H9 (cell line): ENCODE measurements at regions not wholly inside any gene's neighbourhood (a gene's known extent, or its start where the extent isn't known, plus 50 kb on each side); places are given as distances from the start of the nearest gene placed in this dataset.

Source experiments
- DNase-seq: peaks from one replicate; pipeline ENCODE4 v3.0.0-alpha.2; 2017
- H2AFZ ChIP-seq: one replicate; pipeline ENCODE4 v1.6.1; 2013; ENCODE audit warnings: mild to moderate bottlenecking, low read length, control low read depth, moderate library complexity
- H2AK5ac ChIP-seq: 2 replicates; pipeline ENCODE4 v1.6.1; 2013; ENCODE audit warnings: low read length, control low read depth, mixed read lengths; ENCODE audit not compliant: insufficient read length
- H2BK120ac ChIP-seq: one replicate; pipeline ENCODE4 v1.6.1; 2013; ENCODE audit warnings: low read depth, mild to moderate bottlenecking, low read length, control low read depth, inconsistent platforms; ENCODE audit not compliant: poor library complexity, severe bottlenecking
- H2BK12ac ChIP-seq: 2 replicates; pipeline ENCODE4 v1.6.1; 2013; ENCODE audit warnings: low read length, control low read depth, mixed read lengths, low read depth; ENCODE audit not compliant: insufficient read length
- H2BK15ac ChIP-seq: 2 replicates; pipeline ENCODE4 v1.6.1; 2013; ENCODE audit warnings: low read depth, low read length, control low read depth
- H2BK20ac ChIP-seq: one replicate; pipeline ENCODE4 v1.6.1; 2013; ENCODE audit warnings: low read depth, mild to moderate bottlenecking, low read length, control low read depth, inconsistent platforms; ENCODE audit not compliant: poor library complexity, severe bottlenecking
- H2BK5ac ChIP-seq: 2 replicates; pipeline ENCODE4 v1.6.1; 2013; ENCODE audit warnings: low read length, control low read depth, mixed read lengths; ENCODE audit not compliant: insufficient read length
- H3K14ac ChIP-seq: 2 replicates; pipeline ENCODE4 v1.6.1; 2013; ENCODE audit warnings: low read length, control low read depth; ENCODE audit not compliant: insufficient read depth
- H3K18ac ChIP-seq: 2 replicates; pipeline ENCODE4 v1.6.1; 2013; ENCODE audit warnings: low read depth, mild to moderate bottlenecking, mixed read lengths, low read length, control low read depth; ENCODE audit not compliant: insufficient read length
- H3K23ac ChIP-seq: 2 replicates; pipeline ENCODE4 v1.6.1; 2013; ENCODE audit warnings: low read length, control low read depth, mixed read lengths, low read depth; ENCODE audit not compliant: insufficient read length
- H3K23me2 ChIP-seq: 2 replicates; pipeline ENCODE4 v1.6.1; 2013; ENCODE audit warnings: low read depth, mild to moderate bottlenecking, mixed read lengths, low read length, control low read depth; ENCODE audit not compliant: insufficient read length, poor library complexity, severe bottlenecking
- H3K27ac ChIP-seq: 2 replicates; pipeline ENCODE4 v1.5.1; 2013; ENCODE audit warnings: low read length, control low read depth, mixed read lengths, low read depth; ENCODE audit not compliant: insufficient read length
- H3K27me3 ChIP-seq: 2 replicates; pipeline ENCODE4 v1.6.1; 2013; ENCODE audit warnings: low read length, control low read depth, inconsistent platforms; ENCODE audit not compliant: insufficient read depth
- H3K4ac ChIP-seq: 2 replicates; pipeline ENCODE4 v1.6.1; 2013; ENCODE audit warnings: low read depth, mild to moderate bottlenecking, control low read depth, inconsistent platforms, low read length, moderate library complexity
- H3K4me1 ChIP-seq: 2 replicates; pipeline ENCODE4 v1.6.1; 2013; ENCODE audit warnings: low read length, control low read depth, inconsistent platforms; ENCODE audit not compliant: insufficient read depth
- H3K4me2 ChIP-seq: 2 replicates; pipeline ENCODE4 v1.6.1; 2013; ENCODE audit warnings: low read length, control low read depth, mixed read lengths; ENCODE audit not compliant: insufficient read length, insufficient read depth
- H3K56ac ChIP-seq: 2 replicates; pipeline ENCODE4 v1.6.1; 2013; ENCODE audit warnings: low read depth, mild to moderate bottlenecking, mixed read lengths, low read length, control low read depth; ENCODE audit not compliant: insufficient read length
- H3K79me1 ChIP-seq: 2 replicates; pipeline ENCODE4 v1.6.1; 2013; ENCODE audit warnings: low read depth, mild to moderate bottlenecking, moderate library complexity, low read length, control low read depth, inconsistent platforms; ENCODE audit not compliant: insufficient read depth, poor library complexity, severe bottlenecking
- H3K79me2 ChIP-seq: 2 replicates; pipeline ENCODE4 v1.6.1; 2013; ENCODE audit warnings: low read length, control low read depth, inconsistent platforms; ENCODE audit not compliant: insufficient read depth
- H3K9ac ChIP-seq: 2 replicates; pipeline ENCODE4 v1.6.1; 2013; ENCODE audit warnings: low read length, control low read depth, mixed read lengths; ENCODE audit not compliant: insufficient read length; ENCODE audit errors: extremely low read depth
- H3K9me3 ChIP-seq: one replicate; pipeline ENCODE4 v1.6.1; 2013; ENCODE audit warnings: low read depth, low read length, inconsistent platforms; ENCODE audit not compliant: control insufficient read depth
- H3T11ph ChIP-seq: one replicate; pipeline ENCODE4 v1.6.1; 2013; ENCODE audit warnings: mild to moderate bottlenecking, low read length, control low read depth, inconsistent platforms
- H4K20me1 ChIP-seq: one replicate; pipeline ENCODE4 v1.6.1; 2013; ENCODE audit not compliant: control insufficient read depth, insufficient read length, insufficient read depth
- H4K5ac ChIP-seq: 2 replicates; pipeline ENCODE4 v1.6.1; 2013; ENCODE audit warnings: low read depth, mild to moderate bottlenecking, mixed read lengths, low read length, control low read depth; ENCODE audit not compliant: insufficient read length
- H4K8ac ChIP-seq: replicated peaks from 2 replicates; pipeline ENCODE4 v1.6.1; 2013; ENCODE audit warnings: low read length, control low read depth, mixed read lengths, low read depth; ENCODE audit not compliant: insufficient read length
- H4K91ac ChIP-seq: 2 replicates; pipeline ENCODE4 v1.6.1; 2013; ENCODE audit warnings: low read depth, mild to moderate bottlenecking, moderate library complexity, mixed read lengths, low read length, control low read depth; ENCODE audit not compliant: insufficient read length
- H3K27ac Mint-ChIP-seq, 3 experiments: 2 replicates in 2 of 3; 3 replicates in 1 of 3; pipeline ENCODE4 v1.8.0; 2020 to 2021; ENCODE audit warnings: mixed read lengths in 3 of 3, mild to moderate bottlenecking in 1 of 3, moderate library complexity in 1 of 3
- H3K27me3 Mint-ChIP-seq: 2 replicates; pipeline ENCODE4 v1.8.0; 2021; ENCODE audit warnings: low read depth, mild to moderate bottlenecking, moderate library complexity, mixed read lengths
- H3K36me3 Mint-ChIP-seq, 3 experiments: 2 replicates in 2 of 3; 3 replicates in 1 of 3; pipeline ENCODE4 v1.8.0; 2020 to 2021; ENCODE audit warnings: low read depth in 3 of 3, mixed read lengths in 3 of 3; ENCODE audit not compliant: insufficient read depth in 1 of 3
- H3K4me1 Mint-ChIP-seq, 2 experiments: 2 replicates each; pipeline ENCODE4 v1.8.0; 2020; ENCODE audit warnings: mixed read lengths in 2 of 2
- H3K4me3 Mint-ChIP-seq, 2 experiments: 2 replicates in 1 of 2; 3 replicates in 1 of 2; pipeline ENCODE4 v1.8.0; 2020 to 2021; ENCODE audit warnings: mild to moderate bottlenecking in 2 of 2, mixed read lengths in 2 of 2, moderate library complexity in 1 of 2
- H3K9me3 Mint-ChIP-seq, 2 experiments: 2 replicates in 1 of 2; 3 replicates in 1 of 2; pipeline ENCODE4 v1.8.0; 2020; ENCODE audit warnings: mild to moderate bottlenecking in 2 of 2, mixed read lengths in 2 of 2, moderate library complexity in 1 of 2
- WGBS: extraction: QIAGEN DNeasy Blood & Tissue Kit; methylation state at CpG from one replicate; pipeline ENCODE4 v1.1.7; 2013; ENCODE audit warnings: missing lambda C conversion rate, low lambda C conversion rate, mixed read lengths; ENCODE audit not compliant: insufficient read length; ENCODE audit errors: extremely low coverage; 5-methylcytosine and 5-hydroxymethylcytosine counted together
- TF ChIP-seq, protein P1 (sequence below): fragments of 200-600 bp; sonication (generic); conservative IDR thresholded peaks from 3 replicates; pipeline ENCODE4 v1.8.0; 2021; ENCODE audit warnings: antibody characterized with exemption, mild to moderate bottlenecking

DNA sequence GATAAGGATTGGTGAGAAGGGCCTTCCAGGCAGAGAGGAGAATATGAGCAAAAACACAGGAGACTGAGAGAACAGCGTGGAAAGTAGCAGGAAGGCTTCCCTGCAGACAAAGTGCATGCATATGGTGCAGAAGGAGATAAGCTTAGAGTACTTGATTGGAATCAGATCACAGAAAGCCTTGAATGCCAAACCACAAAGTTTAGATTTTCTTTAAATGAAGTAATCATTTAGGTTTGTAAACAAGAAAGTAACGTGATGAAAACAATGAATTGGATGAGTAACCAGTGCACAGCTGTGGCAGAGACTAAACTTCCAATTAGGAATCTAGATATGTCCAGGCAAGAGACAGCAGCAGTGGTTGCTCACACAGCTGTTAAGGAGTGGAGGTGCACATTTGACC is 83.8 kb upstream of the C1QTNF7 start:
- no peaks in the 10 kb centered on the region for H3K23me2 ChIP-seq
- Mint-ChIP-seq H3K9me3 (no peaks in the 10 kb centered on the region), H3K27me3 (no peaks in the 10 kb centered on the region), H3K4me1 (peaks cover 5 to 7% of the 10 kb centered on the region in 2 experiments), H3K27ac (no peak overlapping the region; a peak in 1 of 7 replicates), H3K36me3 (no peaks in the 10 kb centered on the region), H3K4me3 (no peak overlapping the region)
- H2AK5ac ChIP-seq: no peak overlapping the region
- no peak overlapping the region for H3K23ac ChIP-seq
- no peaks in the 10 kb centered on the region for H3K79me1 ChIP-seq
- H3K9me3 ChIP-seq: no peaks in the 10 kb centered on the region
- peaks cover 4% of the 10 kb centered on the region; the same call in 1 of the 2 replicates for H3K4me1 ChIP-seq
- no CpG with 5 or more reads among the region's 2 CpGs for WGBS
- no peak overlapping the region for H3K14ac ChIP-seq
- no peak overlapping the region for H3K9ac ChIP-seq
- no peak overlapping the region for H2BK5ac ChIP-seq
- H4K20me1 ChIP-seq: no peaks in the 10 kb centered on the region
- H3T11ph ChIP-seq: no peak overlapping the region
- no peak overlapping the region for H3K4me2 ChIP-seq
- no peak overlapping the region for H4K5ac ChIP-seq
- TF ChIP-seq, protein P1, sequence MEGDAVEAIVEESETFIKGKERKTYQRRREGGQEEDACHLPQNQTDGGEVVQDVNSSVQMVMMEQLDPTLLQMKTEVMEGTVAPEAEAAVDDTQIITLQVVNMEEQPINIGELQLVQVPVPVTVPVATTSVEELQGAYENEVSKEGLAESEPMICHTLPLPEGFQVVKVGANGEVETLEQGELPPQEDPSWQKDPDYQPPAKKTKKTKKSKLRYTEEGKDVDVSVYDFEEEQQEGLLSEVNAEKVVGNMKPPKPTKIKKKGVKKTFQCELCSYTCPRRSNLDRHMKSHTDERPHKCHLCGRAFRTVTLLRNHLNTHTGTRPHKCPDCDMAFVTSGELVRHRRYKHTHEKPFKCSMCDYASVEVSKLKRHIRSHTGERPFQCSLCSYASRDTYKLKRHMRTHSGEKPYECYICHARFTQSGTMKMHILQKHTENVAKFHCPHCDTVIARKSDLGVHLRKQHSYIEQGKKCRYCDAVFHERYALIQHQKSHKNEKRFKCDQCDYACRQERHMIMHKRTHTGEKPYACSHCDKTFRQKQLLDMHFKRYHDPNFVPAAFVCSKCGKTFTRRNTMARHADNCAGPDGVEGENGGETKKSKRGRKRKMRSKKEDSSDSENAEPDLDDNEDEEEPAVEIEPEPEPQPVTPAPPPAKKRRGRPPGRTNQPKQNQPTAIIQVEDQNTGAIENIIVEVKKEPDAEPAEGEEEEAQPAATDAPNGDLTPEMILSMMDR: no peak
- no peaks in the 10 kb centered on the region for H3K79me2 ChIP-seq
- no peak overlapping the region for H4K8ac ChIP-seq
- no peak overlapping the region for H3K27ac ChIP-seq
- H3K27me3 ChIP-seq: no peaks in the 10 kb centered on the region
- no peak overlapping the region for H2BK12ac ChIP-seq
- H2BK20ac ChIP-seq: no peak overlapping the region
- no peak overlapping the region for H3K18ac ChIP-seq
- no peak for DNase-seq
- H3K4ac ChIP-seq: no peak overlapping the region
- no peak overlapping the region for H3K56ac ChIP-seq
- no peak overlapping the region for H2AFZ ChIP-seq
- no peak overlapping the region for H2BK15ac ChIP-seq
- no peak overlapping the region for H4K91ac ChIP-seq
- no peak overlapping the region for H2BK120ac ChIP-seq
